WTC11 (cell line): ENCODE measurements at regions not wholly inside any gene's neighbourhood (a gene's known extent, or its start where the extent isn't known, plus 50 kb on each side); places are given as distances from the start of the nearest gene placed in this dataset.

Source experiments
- ATAC-seq: fragments of 200-7000 bp; cut with Tn5 transposase; 2 replicates; pipeline ENCODE4 v1.10.0; 2021; ENCODE audit warnings: mild to moderate bottlenecking, moderate library complexity
- CTCF ChIA-PET: fragments of 300-600 bp; sonication (Branson Sonifier 250); formaldehyde crosslinking; loops from one replicate; lab custom pipeline; 2021; ENCODE audit warnings: antibody characterized with exemption; lab: Charles Lee
- POLR2A ChIA-PET: fragments of 350-600 bp; sonication (Branson Sonifier 250); formaldehyde crosslinking; loops from one replicate; lab custom pipeline; 2021; ENCODE audit warnings: antibody characterized with exemption; lab: Charles Lee
- DNase-seq: peaks from one replicate; pipeline ENCODE4 v3.0.0; 2021; ENCODE audit warnings: low spot score
- H3K27ac Mint-ChIP-seq: 2 replicates; pipeline ENCODE4 v1.8.0; 2021; ENCODE audit warnings: mixed read lengths
- H3K27me3 Mint-ChIP-seq: 2 replicates; pipeline ENCODE4 v1.8.0; 2021; ENCODE audit warnings: low read depth, mild to moderate bottlenecking, moderate library complexity, mixed read lengths
- H3K36me3 Mint-ChIP-seq: 2 replicates; pipeline ENCODE4 v1.8.0; 2021; ENCODE audit warnings: mixed read lengths
- H3K4me1 Mint-ChIP-seq: 2 replicates; pipeline ENCODE4 v1.8.0; 2022; ENCODE audit warnings: mixed read lengths
- H3K4me3 Mint-ChIP-seq: 2 replicates; pipeline ENCODE4 v1.8.0; 2021; ENCODE audit warnings: mild to moderate bottlenecking, moderate library complexity, mixed read lengths
- H3K9me3 Mint-ChIP-seq: 2 replicates; pipeline ENCODE4 v1.8.0; 2021; ENCODE audit warnings: mixed read lengths
- ATF1 ChIP-seq: sonication (generic); formaldehyde crosslinking; IDR thresholded peaks from 2 replicates; pipeline ENCODE4 v1.8.1; 2023; ENCODE audit warnings: mild to moderate bottlenecking, moderate library complexity, missing genetic modification reagents
- CBFB ChIP-seq: sonication (generic); formaldehyde crosslinking; IDR thresholded peaks from 2 replicates; pipeline ENCODE4 v1.8.1; 2022; ENCODE audit warnings: mild to moderate bottlenecking, low read depth, missing genetic modification reagents
- ELF4 ChIP-seq: sonication (generic); formaldehyde crosslinking; IDR thresholded peaks from 2 replicates; pipeline ENCODE4 v1.8.1; 2022; ENCODE audit warnings: low read depth, mild to moderate bottlenecking, moderate library complexity, missing genetic modification reagents
- EMX1 ChIP-seq: fragments of 250-450 bp; sonication (Bioruptor Pico); IDR thresholded peaks from 2 replicates; pipeline ENCODE4 v1.8.0; 2021; ENCODE audit warnings: mild to moderate bottlenecking
- FOXP4 ChIP-seq: sonication (generic); formaldehyde crosslinking; IDR thresholded peaks from 2 replicates; pipeline ENCODE4 v1.8.0; 2022; ENCODE audit warnings: mild to moderate bottlenecking, missing genetic modification reagents
- GABPB1 ChIP-seq: sonication (generic); formaldehyde crosslinking; IDR thresholded peaks from 2 replicates; pipeline ENCODE4 v1.8.1; 2023; ENCODE audit warnings: mild to moderate bottlenecking, missing genetic modification reagents
- GRHL2 ChIP-seq: fragments of 250-450 bp; sonication (Bioruptor Pico); IDR thresholded peaks from 2 replicates; pipeline ENCODE4 v1.8.0; 2022; ENCODE audit warnings: mild to moderate bottlenecking, moderate library complexity; ENCODE audit not compliant: insufficient replicate concordance, severe bottlenecking
- JAZF1 ChIP-seq: fragments of 250-450 bp; sonication (Bioruptor Pico); IDR thresholded peaks from 2 replicates; pipeline ENCODE4 v1.9.0; 2021; ENCODE audit warnings: moderate library complexity, mild to moderate bottlenecking, inconsistent platforms
- JUN ChIP-seq: sonication (generic); formaldehyde crosslinking; IDR thresholded peaks from 2 replicates; pipeline ENCODE4 v1.8.0; 2023; ENCODE audit warnings: mild to moderate bottlenecking, missing genetic modification reagents
- NFYB ChIP-seq: sonication (generic); formaldehyde crosslinking; conservative IDR thresholded peaks from 2 replicates; pipeline ENCODE4 v1.8.0; 2022; ENCODE audit warnings: low read depth, missing genetic modification reagents
- OVOL2 ChIP-seq: fragments of 250-450 bp; sonication (Bioruptor Pico); IDR thresholded peaks from 2 replicates; pipeline ENCODE4 v1.9.0; 2021; ENCODE audit warnings: mild to moderate bottlenecking, borderline replicate concordance
- RORB ChIP-seq: fragments of 250-450 bp; sonication (Bioruptor Pico); IDR thresholded peaks from 2 replicates; pipeline ENCODE4 v1.9.0; 2021; ENCODE audit warnings: mild to moderate bottlenecking
- SMAD3 ChIP-seq: sonication (generic); formaldehyde crosslinking; IDR thresholded peaks from 2 replicates; pipeline ENCODE4 v1.8.0; 2022; ENCODE audit warnings: missing genetic modification reagents, mild to moderate bottlenecking, borderline replicate concordance
- ZBTB21 ChIP-seq: sonication (generic); formaldehyde crosslinking; IDR thresholded peaks from 2 replicates; pipeline ENCODE4 v1.8.1; 2023; ENCODE audit warnings: mild to moderate bottlenecking, missing genetic modification reagents, borderline replicate concordance
- ZBTB43 ChIP-seq: sonication (generic); formaldehyde crosslinking; IDR thresholded peaks from 2 replicates; pipeline ENCODE4 v1.8.1; 2023; ENCODE audit warnings: mild to moderate bottlenecking, missing genetic modification reagents
- ZNF425 ChIP-seq: fragments of 250-450 bp; sonication (Bioruptor Pico); conservative IDR thresholded peaks from 2 replicates; pipeline ENCODE4 v1.9.0; 2021; ENCODE audit warnings: mild to moderate bottlenecking
- ZNF512 ChIP-seq: sonication (generic); formaldehyde crosslinking; IDR thresholded peaks from 2 replicates; pipeline ENCODE4 v1.8.1; 2022; ENCODE audit warnings: missing genetic modification reagents, borderline replicate concordance
- TF ChIP-seq, protein P1 (sequence below): sonication (generic); formaldehyde crosslinking; IDR thresholded peaks from 2 replicates; pipeline ENCODE4 v1.8.0; 2023; ENCODE audit warnings: missing genetic modification reagents, mild to moderate bottlenecking, borderline replicate concordance
- TF ChIP-seq, protein P2 (sequence below): sonication (generic); formaldehyde crosslinking; IDR thresholded peaks from 2 replicates; pipeline ENCODE4 v1.8.0; 2023; ENCODE audit warnings: missing genetic modification reagents
- TF ChIP-seq, protein P3 (sequence below): sonication (generic); formaldehyde crosslinking; IDR thresholded peaks from 2 replicates; pipeline ENCODE4 v1.8.1; 2022; ENCODE audit warnings: low read depth, missing genetic modification reagents, borderline replicate concordance

- TF ChIP-seq, protein P1, sequence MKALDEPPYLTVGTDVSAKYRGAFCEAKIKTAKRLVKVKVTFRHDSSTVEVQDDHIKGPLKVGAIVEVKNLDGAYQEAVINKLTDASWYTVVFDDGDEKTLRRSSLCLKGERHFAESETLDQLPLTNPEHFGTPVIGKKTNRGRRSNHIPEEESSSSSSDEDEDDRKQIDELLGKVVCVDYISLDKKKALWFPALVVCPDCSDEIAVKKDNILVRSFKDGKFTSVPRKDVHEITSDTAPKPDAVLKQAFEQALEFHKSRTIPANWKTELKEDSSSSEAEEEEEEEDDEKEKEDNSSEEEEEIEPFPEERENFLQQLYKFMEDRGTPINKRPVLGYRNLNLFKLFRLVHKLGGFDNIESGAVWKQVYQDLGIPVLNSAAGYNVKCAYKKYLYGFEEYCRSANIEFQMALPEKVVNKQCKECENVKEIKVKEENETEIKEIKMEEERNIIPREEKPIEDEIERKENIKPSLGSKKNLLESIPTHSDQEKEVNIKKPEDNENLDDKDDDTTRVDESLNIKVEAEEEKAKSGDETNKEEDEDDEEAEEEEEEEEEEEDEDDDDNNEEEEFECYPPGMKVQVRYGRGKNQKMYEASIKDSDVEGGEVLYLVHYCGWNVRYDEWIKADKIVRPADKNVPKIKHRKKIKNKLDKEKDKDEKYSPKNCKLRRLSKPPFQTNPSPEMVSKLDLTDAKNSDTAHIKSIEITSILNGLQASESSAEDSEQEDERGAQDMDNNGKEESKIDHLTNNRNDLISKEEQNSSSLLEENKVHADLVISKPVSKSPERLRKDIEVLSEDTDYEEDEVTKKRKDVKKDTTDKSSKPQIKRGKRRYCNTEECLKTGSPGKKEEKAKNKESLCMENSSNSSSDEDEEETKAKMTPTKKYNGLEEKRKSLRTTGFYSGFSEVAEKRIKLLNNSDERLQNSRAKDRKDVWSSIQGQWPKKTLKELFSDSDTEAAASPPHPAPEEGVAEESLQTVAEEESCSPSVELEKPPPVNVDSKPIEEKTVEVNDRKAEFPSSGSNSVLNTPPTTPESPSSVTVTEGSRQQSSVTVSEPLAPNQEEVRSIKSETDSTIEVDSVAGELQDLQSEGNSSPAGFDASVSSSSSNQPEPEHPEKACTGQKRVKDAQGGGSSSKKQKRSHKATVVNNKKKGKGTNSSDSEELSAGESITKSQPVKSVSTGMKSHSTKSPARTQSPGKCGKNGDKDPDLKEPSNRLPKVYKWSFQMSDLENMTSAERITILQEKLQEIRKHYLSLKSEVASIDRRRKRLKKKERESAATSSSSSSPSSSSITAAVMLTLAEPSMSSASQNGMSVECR (CRISPR knock-in tag): no peak
- TF ChIP-seq ELF4 (CRISPR knock-in tag) (no peak), ZNF512 (CRISPR knock-in tag) (no peak), NFYB (CRISPR knock-in tag) (no peak), ZBTB43 (CRISPR knock-in tag) (no peak), OVOL2 (CRISPR knock-in tag) (no peak), JUN (CRISPR knock-in tag) (no peak), ZNF425 (CRISPR knock-in tag) (no peak), GRHL2 (CRISPR knock-in tag) (no peak)
Observed at GRCh38 chr11:33534575-33534974, 166.1 kb downstream of the C11orf91 start (continued).

DNA sequence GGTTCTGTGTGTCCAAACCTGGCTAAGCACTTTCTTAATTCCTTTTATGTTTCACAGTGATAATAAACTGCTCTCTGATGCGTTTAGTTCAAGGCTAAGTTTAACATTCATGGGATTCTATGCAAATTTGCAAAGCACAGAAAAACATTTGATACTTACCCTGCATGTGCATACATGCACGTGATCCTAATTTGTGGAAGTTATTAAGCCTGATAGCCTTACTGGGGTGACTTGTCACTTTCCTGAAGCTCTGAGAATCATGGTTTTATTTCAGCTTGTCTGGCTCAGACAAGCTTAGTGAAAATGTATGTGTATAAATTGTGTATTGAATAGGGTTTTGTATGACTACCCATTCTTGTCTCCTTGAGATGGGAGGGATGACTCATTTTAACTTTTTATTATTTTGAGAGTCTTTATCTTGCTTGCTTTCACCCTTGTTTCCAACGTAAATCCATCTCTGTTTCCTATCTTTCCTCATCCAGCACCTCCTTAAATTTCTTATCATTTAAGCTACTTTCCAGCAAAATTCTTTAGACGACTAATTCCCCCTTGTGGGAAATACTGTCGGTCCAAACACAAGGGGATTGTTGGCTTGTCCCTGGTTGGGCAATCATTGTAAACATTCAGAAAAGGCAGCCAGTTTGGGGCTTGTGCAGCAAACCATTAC is 167.1 kb downstream of the C11orf91 start:
- no peaks in the 10 kb centered on the region for H3K27me3 Mint-ChIP-seq
- CTCF ChIA-PET: interaction anchor here (0.6 kb wide), 1 partner anchor 10 kb away, joined by 3 read pairs; no protein-coding TSS in a partner anchor
- H3K4me3 Mint-ChIP-seq: no peak overlapping the region
- H3K36me3 Mint-ChIP-seq: 0 out of 2 replicates have a peak, but pooled peaks cover 3% of the 10 kb centered on the region
- ATAC-seq (no peak), DNase-seq (no peak)
- peaks cover 14% of the 10 kb centered on the region for H3K9me3 Mint-ChIP-seq
- POLR2A ChIA-PET: no interaction called here
- H3K4me1 Mint-ChIP-seq: no peaks in the 10 kb centered on the region; the same call in 1 of the 2 replicates
- H3K27ac Mint-ChIP-seq: no peak overlapping the region
- TF ChIP-seq FOXP4 (CRISPR knock-in tag): no peak
- TF ChIP-seq ATF1 (CRISPR knock-in tag): no peak
- TF ChIP-seq JAZF1 (CRISPR knock-in tag): no peak
- no peak for TF ChIP-seq RORB (CRISPR knock-in tag)
- TF ChIP-seq, protein P2, sequence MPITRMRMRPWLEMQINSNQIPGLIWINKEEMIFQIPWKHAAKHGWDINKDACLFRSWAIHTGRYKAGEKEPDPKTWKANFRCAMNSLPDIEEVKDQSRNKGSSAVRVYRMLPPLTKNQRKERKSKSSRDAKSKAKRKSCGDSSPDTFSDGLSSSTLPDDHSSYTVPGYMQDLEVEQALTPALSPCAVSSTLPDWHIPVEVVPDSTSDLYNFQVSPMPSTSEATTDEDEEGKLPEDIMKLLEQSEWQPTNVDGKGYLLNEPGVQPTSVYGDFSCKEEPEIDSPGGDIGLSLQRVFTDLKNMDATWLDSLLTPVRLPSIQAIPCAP (CRISPR knock-in tag): no peak
- TF ChIP-seq, protein P3, sequence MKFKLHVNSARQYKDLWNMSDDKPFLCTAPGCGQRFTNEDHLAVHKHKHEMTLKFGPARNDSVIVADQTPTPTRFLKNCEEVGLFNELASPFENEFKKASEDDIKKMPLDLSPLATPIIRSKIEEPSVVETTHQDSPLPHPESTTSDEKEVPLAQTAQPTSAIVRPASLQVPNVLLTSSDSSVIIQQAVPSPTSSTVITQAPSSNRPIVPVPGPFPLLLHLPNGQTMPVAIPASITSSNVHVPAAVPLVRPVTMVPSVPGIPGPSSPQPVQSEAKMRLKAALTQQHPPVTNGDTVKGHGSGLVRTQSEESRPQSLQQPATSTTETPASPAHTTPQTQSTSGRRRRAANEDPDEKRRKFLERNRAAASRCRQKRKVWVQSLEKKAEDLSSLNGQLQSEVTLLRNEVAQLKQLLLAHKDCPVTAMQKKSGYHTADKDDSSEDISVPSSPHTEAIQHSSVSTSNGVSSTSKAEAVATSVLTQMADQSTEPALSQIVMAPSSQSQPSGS (CRISPR knock-in tag): no peak
- no peak for TF ChIP-seq SMAD3 (CRISPR knock-in tag)
- no peak for TF ChIP-seq ZBTB21 (CRISPR knock-in tag)
- no peak for TF ChIP-seq CBFB (CRISPR knock-in tag)
- TF ChIP-seq EMX1 (CRISPR knock-in tag): no peak
- TF ChIP-seq ZBTB43 (CRISPR knock-in tag): no peak
- no peak for TF ChIP-seq GABPB1
